T-cell (primary cell): ENCODE measurements at regions not wholly inside any gene's neighbourhood (a gene's known extent, or its start where the extent isn't known, plus 50 kb on each side); places are given as distances from the start of the nearest gene placed in this dataset.

ENCODE experiments used
- ATAC-seq, 4 experiments: fragments of 200-7000 bp in 3 of 4; fragments of 150-1000 bp in 1 of 4; cut with Tn5 transposase; replicated peaks in 1 of 4; 1 replicate in 3 of 4; 2 replicates in 1 of 4; pipeline ENCODE4 v1.10.0; 2021; ENCODE audit warnings: moderate library complexity in 3 of 4, mild to moderate bottlenecking in 2 of 4, moderate number of reproducible peaks in 1 of 4
- CTCF ChIA-PET, 2 donors: fragments of 300-600 bp; sonication (Branson Sonifier 250); formaldehyde crosslinking; loops; one replicate each; lab custom pipeline; 2022; ENCODE audit warnings: antibody characterized with exemption in 2 of 2; lab: Charles Lee
- POLR2A ChIA-PET, 2 donors: fragments of 300-600 bp; sonication (Branson Sonifier 250); formaldehyde crosslinking; loops; one replicate each; lab custom pipeline; 2022; ENCODE audit warnings: antibody characterized with exemption in 2 of 2; lab: Charles Lee
- DNase-seq, 35 experiments: peaks; one replicate each; pipeline versions ENCODE4 v3.0.0 to v3.0.0-alpha.2; 2013 to 2023
- H3K27ac ChIP-seq: one replicate; pipeline ENCODE4 v1.5.1; 2013; ENCODE audit warnings: low read length
- H3K27me3 ChIP-seq, 2 experiments: replicated peaks in 1 of 2; 1 replicate in 1 of 2; 2 replicates in 1 of 2; pipeline versions ENCODE4 v1.6.1 to v1.7.0; 2013; ENCODE audit warnings: low read length in 1 of 2, mixed read lengths in 1 of 2; ENCODE audit not compliant: control insufficient read depth in 2 of 2, insufficient read depth in 2 of 2; ENCODE audit errors: extremely low read depth in 1 of 2
- H3K36me3 ChIP-seq, 2 donors: 1 replicate in 1 of 2; 2 replicates in 1 of 2; pipeline versions ENCODE4 v1.6.1 to v1.7.0; 2013; ENCODE audit warnings: low read length in 1 of 2; ENCODE audit not compliant: control insufficient read depth in 2 of 2, insufficient read depth in 1 of 2; ENCODE audit errors: extremely low read depth in 1 of 2
- H3K4me1 ChIP-seq, 2 experiments: 1 replicate in 1 of 2; 2 replicates in 1 of 2; pipeline versions ENCODE4 v1.6.1 to v1.7.0; 2013; ENCODE audit warnings: low read length in 2 of 2, mixed read lengths in 1 of 2; ENCODE audit not compliant: insufficient read depth in 2 of 2, control insufficient read depth in 1 of 2; ENCODE audit errors: extremely low read depth in 1 of 2
- H3K4me3 ChIP-seq, 2 donors: 1 replicate in 1 of 2; 2 replicates in 1 of 2; pipeline versions ENCODE4 v1.5.1 to v1.7.0; 2013; ENCODE audit warnings: mild to moderate bottlenecking in 2 of 2, low read length in 1 of 2, moderate library complexity in 1 of 2; ENCODE audit not compliant: control insufficient read depth in 1 of 2; ENCODE audit errors: extremely low read depth in 1 of 2
- H3K9me3 ChIP-seq: 2 replicates; pipeline ENCODE4 v1.7.0; 2013
- H3K27ac Mint-ChIP-seq, 2 donors: one replicate each; pipeline ENCODE4 v1.8.0; 2020 to 2021; ENCODE audit warnings: mild to moderate bottlenecking in 2 of 2, mixed read lengths in 2 of 2
- H3K27me3 Mint-ChIP-seq, 2 donors: one replicate each; pipeline ENCODE4 v1.8.0; 2021 to 2022; ENCODE audit warnings: mixed read lengths in 2 of 2
- H3K36me3 Mint-ChIP-seq: one replicate; pipeline ENCODE4 v1.8.0; 2021; ENCODE audit warnings: mixed read lengths
- H3K4me1 Mint-ChIP-seq, 3 donors: one replicate each; pipeline ENCODE4 v1.8.0; 2020 to 2022; ENCODE audit warnings: mixed read lengths in 3 of 3, mild to moderate bottlenecking in 1 of 3
- H3K4me3 Mint-ChIP-seq, 3 donors: one replicate each; pipeline ENCODE4 v1.8.0; 2020 to 2022; ENCODE audit warnings: mild to moderate bottlenecking in 3 of 3, mixed read lengths in 3 of 3, moderate library complexity in 3 of 3
- H3K9me3 Mint-ChIP-seq, 3 donors: one replicate each; pipeline ENCODE4 v1.8.0; 2020 to 2022; ENCODE audit warnings: mixed read lengths in 3 of 3
- WGBS: methylation state at CpG from one replicate; pipeline ENCODE4 v1.1.5; 2013; ENCODE audit warnings: missing lambda C conversion rate; ENCODE audit not compliant: insufficient coverage; 5-methylcytosine and 5-hydroxymethylcytosine counted together

- WGBS = 50% methylated on average over 2 of the region's 4 CpGs
- H3K27ac ChIP-seq = no peak overlapping the region
- peaks cover 0 to 2% of the 10 kb centered on the region in 2 donors for H3K36me3 ChIP-seq
- DNase-seq (no peak), ATAC-seq (no peak)
- CTCF ChIA-PET = interaction anchor here in 1 of 2 donors (0.6 kb wide), 1 partner anchor 52 kb away, joined by 4 read pairs; no protein-coding TSS in a partner anchor
- Mint-ChIP-seq H3K27me3 (no peaks in the 10 kb centered on the region), H3K36me3 (peaks cover 53% of the 10 kb centered on the region), H3K27ac (no peak overlapping the region), H3K9me3 (peaks cover 16 to 44% (median 25%) of the 10 kb centered on the region in 3 donors), H3K4me1 (no peaks in the 10 kb centered on the region), H3K4me3 (no peak overlapping the region)
- H3K4me3 ChIP-seq = no peak overlapping the region
- H3K9me3 ChIP-seq = no peaks in the 10 kb centered on the region
- no peaks in the 10 kb centered on the region for H3K4me1 ChIP-seq
- POLR2A ChIA-PET = no interaction called here
- H3K27me3 ChIP-seq = no peaks in the 10 kb centered on the region
These were observed 230.7 kb downstream of the SEMA6A start for GRCh38 chr5:116343961-116344360.
